ENCODE measurements at regions not wholly inside any gene's neighbourhood (a gene's known extent, or its start where the extent isn't known, plus 50 kb on each side); places are given as distances from the start of the nearest gene placed in this dataset.

GRCh38 chr9:7454624-7455023 is 345.0 kb downstream of the DMAC1 start:
- TF ChIP-seq CTCF (optimal IDR thresholded peaks at IDR 0.05 in 1 of 3, IDR thresholded peaks at IDR 0.05 in 1 of 3, conservative IDR thresholded peaks at IDR 0.05 in 1 of 3; ENCODE audit: extremely low read depth in 1 of 3, insufficient read depth in 2 of 3, low read length in 3 of 3): no peak
- TF ChIP-seq EZH2 (IDR thresholded peaks at IDR 0.05; ENCODE audit: low read length): no peak

Measured in keratinocyte (primary cell).